ENCODE measurements at regions not wholly inside any gene's neighbourhood (a gene's known extent, or its start where the extent isn't known, plus 50 kb on each side); places are given as distances from the start of the nearest gene placed in this dataset.

DNA sequence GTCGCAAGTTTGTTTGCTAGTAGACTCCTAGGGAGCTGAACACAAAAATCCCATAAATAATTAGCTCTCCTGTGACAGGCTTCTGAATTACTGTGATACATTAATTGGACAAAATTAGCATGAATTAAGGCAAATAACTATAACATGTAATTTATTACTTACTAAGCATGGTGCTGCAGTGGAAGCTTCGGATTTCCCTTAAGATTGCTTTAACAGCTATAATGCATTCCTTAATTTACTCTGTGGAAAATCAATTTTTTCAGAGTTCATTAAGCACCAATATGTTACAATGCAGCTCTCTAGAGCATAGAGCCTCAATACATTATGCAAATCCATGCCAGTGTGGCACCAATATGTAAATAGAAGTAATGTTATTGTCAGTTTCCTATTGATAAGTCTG lies 201.5 kb downstream of the MDFIC start:
- no peaks in the 10 kb centered on the region for H3K36me3 ChIP-seq (ENCODE audit: control insufficient read depth, insufficient read depth, low read length)
- no peaks in the 10 kb centered on the region for H3K9me3 Mint-ChIP-seq
- no peaks in the 10 kb centered on the region for H3K4me1 ChIP-seq (ENCODE audit: control insufficient read depth, insufficient read depth, low read length)
- no peaks in the 10 kb centered on the region for H3K36me3 Mint-ChIP-seq
- DNase-seq (no peak), ATAC-seq (no peak)
- no peak overlapping the region for H3K27ac Mint-ChIP-seq
- intact Hi-C loops (cut with micrococcal nuclease), result no loop called here
- H3K4me3 ChIP-seq (ENCODE audit: low read length), result no peak overlapping the region
- 93% methylated on average over 1 of the region's 2 CpGs for WGBS (ENCODE audit: insufficient coverage)
- no peak overlapping the region for H3K4me3 Mint-ChIP-seq
- H3K27ac ChIP-seq (ENCODE audit: low read length), result no peak overlapping the region
- TF ChIP-seq, protein P1, sequence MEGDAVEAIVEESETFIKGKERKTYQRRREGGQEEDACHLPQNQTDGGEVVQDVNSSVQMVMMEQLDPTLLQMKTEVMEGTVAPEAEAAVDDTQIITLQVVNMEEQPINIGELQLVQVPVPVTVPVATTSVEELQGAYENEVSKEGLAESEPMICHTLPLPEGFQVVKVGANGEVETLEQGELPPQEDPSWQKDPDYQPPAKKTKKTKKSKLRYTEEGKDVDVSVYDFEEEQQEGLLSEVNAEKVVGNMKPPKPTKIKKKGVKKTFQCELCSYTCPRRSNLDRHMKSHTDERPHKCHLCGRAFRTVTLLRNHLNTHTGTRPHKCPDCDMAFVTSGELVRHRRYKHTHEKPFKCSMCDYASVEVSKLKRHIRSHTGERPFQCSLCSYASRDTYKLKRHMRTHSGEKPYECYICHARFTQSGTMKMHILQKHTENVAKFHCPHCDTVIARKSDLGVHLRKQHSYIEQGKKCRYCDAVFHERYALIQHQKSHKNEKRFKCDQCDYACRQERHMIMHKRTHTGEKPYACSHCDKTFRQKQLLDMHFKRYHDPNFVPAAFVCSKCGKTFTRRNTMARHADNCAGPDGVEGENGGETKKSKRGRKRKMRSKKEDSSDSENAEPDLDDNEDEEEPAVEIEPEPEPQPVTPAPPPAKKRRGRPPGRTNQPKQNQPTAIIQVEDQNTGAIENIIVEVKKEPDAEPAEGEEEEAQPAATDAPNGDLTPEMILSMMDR (IDR thresholded peaks at IDR 0.05), result no peak
- H3K27me3 Mint-ChIP-seq (ENCODE audit: low read depth in 2 of 2), result no peaks in the 10 kb centered on the region
- H3K9me3 ChIP-seq (ENCODE audit: control insufficient read depth, insufficient read depth, low read length), result no peaks in the 10 kb centered on the region
- H3K4me1 Mint-ChIP-seq, result no peaks in the 10 kb centered on the region
- H3K27me3 ChIP-seq (ENCODE audit: control insufficient read depth, insufficient read depth, low read length), result no peaks in the 10 kb centered on the region

DNA sequence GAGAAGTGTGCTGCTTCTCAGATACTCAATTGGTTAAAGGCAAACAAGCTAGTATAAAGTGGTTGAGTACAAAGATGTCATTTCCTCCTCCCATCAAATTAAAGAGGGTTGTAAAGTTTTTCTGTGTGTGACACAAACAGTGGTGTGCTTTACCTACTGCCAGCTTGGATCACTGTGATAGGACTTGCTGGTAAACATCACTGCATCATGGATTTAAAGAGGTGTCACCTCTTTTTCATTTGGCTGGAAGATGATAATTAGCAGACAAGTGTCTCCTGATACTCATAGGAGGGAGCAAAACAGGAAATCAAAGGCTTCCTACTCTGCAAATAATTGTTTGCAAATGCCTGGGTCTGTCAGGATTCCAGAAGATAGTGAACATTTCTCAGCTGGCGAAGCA lies 200.5 kb downstream of the MDFIC start:
- no peaks in the 10 kb centered on the region for H3K36me3 ChIP-seq (ENCODE audit: control insufficient read depth, insufficient read depth, low read length)
- 100% methylated on average over 1 of the region's 1 CpG for WGBS (ENCODE audit: insufficient coverage)
- no peak overlapping the region for H3K27ac ChIP-seq (ENCODE audit: low read length)
- no peak for DNase-seq
- H3K9me3 ChIP-seq (ENCODE audit: control insufficient read depth, insufficient read depth, low read length), result no peaks in the 10 kb centered on the region
- no peak for ATAC-seq
- H3K27me3 Mint-ChIP-seq (ENCODE audit: low read depth in 2 of 2), result no peaks in the 10 kb centered on the region
- H3K4me3 ChIP-seq (ENCODE audit: low read length), result no peak overlapping the region
- TF ChIP-seq, protein P1 (IDR thresholded peaks at IDR 0.05), result no peak
- no peak overlapping the region for H3K4me3 Mint-ChIP-seq
- no peaks in the 10 kb centered on the region for H3K4me1 Mint-ChIP-seq
- no peaks in the 10 kb centered on the region for H3K36me3 Mint-ChIP-seq
- intact Hi-C loops (cut with micrococcal nuclease), result no loop called here
- no peaks in the 10 kb centered on the region for H3K9me3 Mint-ChIP-seq
- H3K4me1 ChIP-seq (ENCODE audit: control insufficient read depth, insufficient read depth, low read length), result no peaks in the 10 kb centered on the region
- no peak overlapping the region for H3K27ac Mint-ChIP-seq
- no peaks in the 10 kb centered on the region for H3K27me3 ChIP-seq (ENCODE audit: control insufficient read depth, insufficient read depth, low read length)

- DNase-seq (no peak), ATAC-seq (no peak)
- TF ChIP-seq, protein P1 (IDR thresholded peaks at IDR 0.05), result no peak
- 74% methylated on average over 2 of the region's 2 CpGs for WGBS (ENCODE audit: insufficient coverage)
- no peaks in the 10 kb centered on the region for H3K36me3 ChIP-seq (ENCODE audit: control insufficient read depth, insufficient read depth, low read length)
- Mint-ChIP-seq H3K4me1 (no peaks in the 10 kb centered on the region), H3K36me3 (no peaks in the 10 kb centered on the region), H3K27ac (no peak overlapping the region), H3K4me3 (no peak overlapping the region), H3K27me3 (ENCODE audit: low read depth in 2 of 2) (peaks cover 0 to 3% of the 10 kb centered on the region in 2 donors), H3K9me3 (no peaks in the 10 kb centered on the region)
- H3K4me1 ChIP-seq (ENCODE audit: control insufficient read depth, insufficient read depth, low read length), result no peaks in the 10 kb centered on the region
- H3K9me3 ChIP-seq (ENCODE audit: control insufficient read depth, insufficient read depth, low read length), result no peaks in the 10 kb centered on the region
- H3K27me3 ChIP-seq (ENCODE audit: control insufficient read depth, insufficient read depth, low read length), result no peaks in the 10 kb centered on the region
- no peak overlapping the region for H3K4me3 ChIP-seq (ENCODE audit: low read length)
- intact Hi-C loops (cut with micrococcal nuclease), result no loop called here
- no peak overlapping the region for H3K27ac ChIP-seq (ENCODE audit: low read length)
Measured at GRCh38 chr7:115117748-115118147, 195.9 kb downstream of the MDFIC start.

All from natural killer cell (primary cell).